GM20000 (cell line): ENCODE measurements at regions not wholly inside any gene's neighbourhood (a gene's known extent, or its start where the extent isn't known, plus 50 kb on each side); places are given as distances from the start of the nearest gene placed in this dataset.

Experiments
- DNase-seq: peaks from one replicate; pipeline ENCODE4 v3.0.0; 2012; ENCODE audit warnings: low spot score
- TF ChIP-seq, protein P1 (sequence below): IDR thresholded peaks from 2 replicates; pipeline ENCODE4 v1.5.1; 2012; ENCODE audit warnings: mild to moderate bottlenecking, control low read depth; ENCODE audit errors: extremely low read depth, missing control alignments

DNA sequence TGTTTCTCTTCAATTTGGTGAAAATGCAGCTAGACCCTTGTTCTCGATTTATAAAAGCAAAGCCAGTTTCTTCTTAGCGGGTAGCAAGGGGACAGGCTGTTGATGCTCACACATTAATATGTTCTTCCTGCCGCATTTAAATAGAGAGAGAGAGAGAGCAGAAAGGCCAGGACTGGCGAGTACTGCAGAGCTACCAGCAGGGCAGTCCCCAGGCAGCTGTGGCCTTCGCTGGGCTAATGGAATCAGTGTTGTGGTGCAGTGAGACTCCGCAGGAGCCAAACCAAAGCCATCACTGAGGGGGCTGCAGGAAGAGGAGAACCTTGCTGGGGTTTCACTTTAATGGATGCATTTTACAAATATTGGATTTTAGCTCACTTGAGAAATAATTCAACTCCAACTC lies 223.6 kb downstream of the ACTR3 start:
- no peak for DNase-seq
- TF ChIP-seq, protein P1, sequence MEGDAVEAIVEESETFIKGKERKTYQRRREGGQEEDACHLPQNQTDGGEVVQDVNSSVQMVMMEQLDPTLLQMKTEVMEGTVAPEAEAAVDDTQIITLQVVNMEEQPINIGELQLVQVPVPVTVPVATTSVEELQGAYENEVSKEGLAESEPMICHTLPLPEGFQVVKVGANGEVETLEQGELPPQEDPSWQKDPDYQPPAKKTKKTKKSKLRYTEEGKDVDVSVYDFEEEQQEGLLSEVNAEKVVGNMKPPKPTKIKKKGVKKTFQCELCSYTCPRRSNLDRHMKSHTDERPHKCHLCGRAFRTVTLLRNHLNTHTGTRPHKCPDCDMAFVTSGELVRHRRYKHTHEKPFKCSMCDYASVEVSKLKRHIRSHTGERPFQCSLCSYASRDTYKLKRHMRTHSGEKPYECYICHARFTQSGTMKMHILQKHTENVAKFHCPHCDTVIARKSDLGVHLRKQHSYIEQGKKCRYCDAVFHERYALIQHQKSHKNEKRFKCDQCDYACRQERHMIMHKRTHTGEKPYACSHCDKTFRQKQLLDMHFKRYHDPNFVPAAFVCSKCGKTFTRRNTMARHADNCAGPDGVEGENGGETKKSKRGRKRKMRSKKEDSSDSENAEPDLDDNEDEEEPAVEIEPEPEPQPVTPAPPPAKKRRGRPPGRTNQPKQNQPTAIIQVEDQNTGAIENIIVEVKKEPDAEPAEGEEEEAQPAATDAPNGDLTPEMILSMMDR, result no peak

DNA sequence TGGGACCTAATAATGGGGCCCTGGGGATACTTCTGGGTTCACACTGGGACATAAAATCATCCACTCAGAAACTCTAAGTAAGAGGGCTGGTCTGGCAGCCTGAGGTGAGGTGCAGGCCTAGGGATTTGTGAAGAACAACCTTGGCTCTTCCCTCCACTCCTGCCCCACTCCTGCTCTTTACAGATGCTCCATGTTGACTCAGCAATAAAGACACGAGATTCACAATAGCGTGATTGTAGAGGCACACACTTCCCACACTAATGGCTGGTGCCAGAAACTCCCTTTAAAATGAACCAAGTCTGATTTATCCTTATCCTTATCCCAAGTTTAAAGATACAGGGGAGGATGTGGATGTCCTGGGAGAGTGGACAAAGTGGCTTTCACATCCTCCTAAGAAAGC lies 228.2 kb downstream of the ACTR3 start:
- no peak for DNase-seq
- TF ChIP-seq, protein P1, result no peak

DNA sequence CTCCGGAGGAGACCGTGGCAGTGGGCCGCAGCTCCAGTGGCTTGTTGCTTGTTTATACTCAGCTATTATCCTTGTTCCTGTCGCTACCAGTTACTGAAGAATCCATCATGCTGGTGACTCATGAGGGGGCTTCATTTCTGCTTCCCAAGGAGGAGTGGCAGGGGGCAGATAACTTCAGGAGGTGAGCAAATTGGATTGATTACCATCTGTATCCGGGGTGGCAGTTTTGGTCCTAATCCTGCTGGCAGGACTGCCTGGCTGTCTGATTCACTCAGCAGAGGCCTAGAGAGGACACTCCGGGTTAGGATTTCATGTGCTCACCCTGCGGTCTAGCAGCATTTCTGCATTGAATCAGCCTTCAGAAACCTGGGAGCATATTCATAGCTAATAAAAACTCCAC lies 230.0 kb downstream of the ACTR3 start:
- no peak for DNase-seq
- TF ChIP-seq, protein P1, result no peak

DNA sequence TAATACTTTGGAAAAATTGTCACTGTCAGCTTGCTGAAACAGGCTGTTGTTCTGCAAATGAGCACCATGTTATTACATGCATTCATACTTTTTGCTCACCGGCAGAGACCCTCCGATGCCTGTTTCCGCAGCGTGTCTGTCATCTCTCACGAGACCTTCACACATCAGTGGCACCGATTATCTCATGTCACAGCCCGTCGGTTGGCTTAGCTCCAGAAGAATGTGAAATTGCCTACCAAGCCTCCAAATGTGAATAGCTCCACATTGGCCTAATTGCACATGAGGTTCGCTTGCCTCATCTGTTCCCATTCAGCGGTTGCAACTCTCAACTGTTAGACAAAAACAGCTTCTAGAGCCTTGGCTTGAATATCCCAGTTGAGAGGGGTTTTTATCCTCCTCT lies 233.0 kb downstream of the ACTR3 start:
- DNase-seq, result no peak
- TF ChIP-seq, protein P1, result no peak

DNA sequence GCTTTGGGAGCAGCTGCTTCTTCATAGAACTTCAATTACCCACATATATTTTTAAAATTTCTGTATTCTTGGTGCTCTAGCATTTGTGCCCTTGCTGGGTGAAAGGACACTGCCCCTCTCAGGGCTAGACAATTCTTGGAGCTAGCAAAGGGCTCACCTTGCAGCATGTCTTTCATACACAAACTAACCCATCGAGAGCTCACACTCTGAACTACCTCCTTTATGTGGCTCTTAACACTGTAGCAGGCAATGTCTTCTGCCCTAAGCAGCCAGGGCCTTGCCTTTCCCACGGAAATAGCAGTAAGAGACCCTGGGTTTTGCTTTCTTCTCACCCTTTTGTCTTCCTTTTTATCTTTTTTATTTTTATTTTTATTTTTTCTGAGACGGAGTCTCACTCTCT lies 234.0 kb downstream of the ACTR3 start:
- no peak for DNase-seq
- TF ChIP-seq, protein P1, result no peak

DNA sequence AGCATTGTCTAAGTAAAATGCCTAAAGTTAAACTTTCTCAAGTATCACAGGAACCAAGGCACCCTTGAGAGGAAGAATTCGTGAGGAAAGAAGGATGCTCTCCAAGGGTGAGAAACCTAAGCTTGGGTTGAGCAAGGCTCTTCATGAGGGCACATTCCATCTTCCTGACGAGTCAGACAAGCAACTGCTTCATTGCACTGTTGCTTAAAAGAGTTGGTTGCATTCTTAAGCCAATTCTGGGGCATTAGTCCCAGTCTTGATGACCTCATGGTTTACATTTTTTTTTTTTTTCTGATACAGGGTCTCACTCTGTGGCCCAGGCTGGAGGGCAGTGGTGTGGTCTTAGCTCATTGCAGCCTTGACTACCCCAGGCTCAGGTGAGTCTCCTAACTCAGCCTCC lies 237.5 kb downstream of the ACTR3 start:
- TF ChIP-seq, protein P1, result no peak
- no peak for DNase-seq

GRCh38 chr2:114128263-114128662 lies 238.4 kb downstream of the ACTR3 start:
- TF ChIP-seq, protein P1, result no peak
- DNase-seq, result no peak
